ENCODE measurements at regions not wholly inside any gene's neighbourhood (a gene's known extent, or its start where the extent isn't known, plus 50 kb on each side); places are given as distances from the start of the nearest gene placed in this dataset.
"Not testable (repeated sequence)": the region's sequence is repeated elsewhere in the genome, so short reads cannot be mapped to it uniquely, and the experiment has no call there.

GRCh38 chr9:62815436-62815835 is 1625.6 kb downstream of the SPATA31A7 start:
- not testable (repeated sequence) for H3K36me3 ChIP-seq; H3K9me3 ChIP-seq (replicated peaks in 1 of 11); H3K4me2 ChIP-seq; H4K20me1 ChIP-seq; H3K27ac ChIP-seq; H3K4me1 ChIP-seq; H3K9ac ChIP-seq; H3K27me3 ChIP-seq; H3K4me3 ChIP-seq

- H3K4me3 ChIP-seq; H4K20me1 ChIP-seq; H3K4me2 ChIP-seq; H3K9ac ChIP-seq; H3K36me3 ChIP-seq; H3K9me3 ChIP-seq (replicated peaks in 1 of 11); H3K27me3 ChIP-seq; H3K27ac ChIP-seq; H3K4me1 ChIP-seq: not testable (repeated sequence)
Measured at GRCh38 chr9:62816331-62816730, 1626.5 kb downstream of the SPATA31A7 start.

- not testable (repeated sequence) for H3K27me3 ChIP-seq, H3K4me3 ChIP-seq, H3K9ac ChIP-seq
Measured at GRCh38 chr9:62817214-62817613, 1627.4 kb downstream of the SPATA31A7 start.

GRCh38 chr9:62822185-62822584 is 1632.3 kb downstream of the SPATA31A7 start:
- H4K20me1 ChIP-seq, H3K4me3 ChIP-seq, H3K36me3 ChIP-seq, H3K9ac ChIP-seq, H3K4me2 ChIP-seq, H3K4me1 ChIP-seq, H3K27me3 ChIP-seq, H3K27ac ChIP-seq: not testable (repeated sequence)
- H3K9me3 ChIP-seq (replicated peaks in 1 of 11): peaks cover 4 to 12% (median 8%) of the 10 kb centered on the region in 11 experiments; a peak in 14 of 22 replicates

More at GRCh38 chr9:62817214-62817613, 1627.4 kb downstream of the SPATA31A7 start:
- not testable (repeated sequence) for H3K4me2 ChIP-seq; H3K9me3 ChIP-seq (replicated peaks in 1 of 11); H3K27ac ChIP-seq; H4K20me1 ChIP-seq; H3K4me1 ChIP-seq; H3K36me3 ChIP-seq

DNA sequence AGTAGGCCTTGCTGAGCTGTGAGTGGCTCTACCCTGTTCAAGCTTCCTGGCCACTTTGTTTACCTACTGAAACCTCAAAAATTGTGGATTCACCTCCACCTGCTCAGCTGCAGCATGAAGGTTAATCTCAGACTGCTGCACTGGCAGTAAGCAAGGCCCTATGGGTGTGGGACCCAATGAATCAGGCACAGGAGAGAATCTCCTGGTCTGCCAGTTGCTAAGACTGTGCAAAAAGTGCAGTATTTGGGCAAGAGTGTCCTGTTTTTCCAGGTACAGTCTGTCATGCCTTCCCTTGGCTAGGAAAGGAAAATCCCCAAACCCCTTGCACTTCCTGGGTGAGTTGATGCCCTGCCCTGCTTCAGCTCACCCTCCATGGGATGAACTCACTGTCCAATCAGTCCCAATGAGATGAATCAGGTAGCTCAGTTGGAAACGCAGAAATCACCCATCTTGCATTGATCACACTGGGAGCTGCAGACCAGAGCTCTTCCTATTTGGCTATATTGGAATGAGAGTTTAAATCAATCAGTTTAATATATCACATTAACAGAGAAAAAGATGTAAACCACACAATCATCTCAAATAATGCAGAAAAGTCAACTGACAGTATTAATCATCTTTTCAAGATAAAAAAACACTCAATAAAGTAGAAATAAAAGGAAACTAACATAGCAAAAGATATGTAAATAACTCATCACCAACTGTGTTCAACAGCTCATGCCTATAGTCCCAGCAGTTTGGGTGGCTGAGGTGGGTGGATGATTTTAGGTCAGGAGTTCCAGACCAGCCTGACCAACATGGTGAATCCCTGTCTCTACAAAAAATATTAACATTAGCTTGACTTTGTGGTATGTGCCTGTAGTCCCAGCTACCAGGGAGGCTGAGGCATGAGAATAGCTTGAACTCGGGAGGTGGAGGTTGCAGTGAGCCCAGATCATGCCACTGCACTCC is 1638.4 kb downstream of the SPATA31A7 start:
- H3K36me3 ChIP-seq, H4K20me1 ChIP-seq, H3K27ac ChIP-seq, H3K9ac ChIP-seq, H3K4me1 ChIP-seq, H3K27me3 ChIP-seq, H3K4me2 ChIP-seq, H3K4me3 ChIP-seq: not testable (repeated sequence)
- H3K9me3 ChIP-seq (replicated peaks in 1 of 11): peaks cover 0 to 16% (median 9%) of the 10 kb centered on the region in 11 experiments; a peak in 16 of 22 replicates

DNA sequence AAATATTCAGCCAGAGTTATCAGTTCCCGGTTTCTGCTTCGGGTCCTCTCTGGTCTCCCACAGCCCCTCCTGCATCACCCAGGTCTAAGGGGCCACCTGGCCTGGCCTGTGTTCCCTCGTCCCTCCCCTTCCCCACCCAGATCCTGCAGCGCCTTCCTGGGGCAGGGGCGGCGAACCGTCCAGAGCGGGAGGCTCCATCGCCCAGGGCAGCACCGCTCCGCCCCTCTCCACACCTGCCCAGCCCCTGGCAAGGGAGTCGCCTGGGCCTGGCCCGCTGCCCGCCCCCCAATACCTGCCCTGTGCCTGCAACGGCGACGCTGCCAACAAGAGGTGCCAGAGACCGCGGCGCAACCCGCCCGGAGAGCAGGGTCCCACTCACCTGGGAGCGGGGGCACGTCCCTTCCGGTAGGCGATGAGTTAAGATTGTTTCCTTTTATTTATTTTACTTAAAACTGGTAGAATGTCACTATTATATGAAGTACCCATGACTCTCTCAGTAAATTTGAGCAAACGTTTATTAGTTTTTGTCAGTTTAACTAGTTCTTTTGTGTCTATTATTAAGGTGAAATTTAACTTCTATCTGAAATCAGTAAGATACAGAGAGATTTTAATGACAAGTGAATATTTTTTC is 1641.1 kb downstream of the SPATA31A7 start:
- H3K4me1 ChIP-seq, H3K27me3 ChIP-seq, H3K4me2 ChIP-seq: not testable (repeated sequence)

DNA sequence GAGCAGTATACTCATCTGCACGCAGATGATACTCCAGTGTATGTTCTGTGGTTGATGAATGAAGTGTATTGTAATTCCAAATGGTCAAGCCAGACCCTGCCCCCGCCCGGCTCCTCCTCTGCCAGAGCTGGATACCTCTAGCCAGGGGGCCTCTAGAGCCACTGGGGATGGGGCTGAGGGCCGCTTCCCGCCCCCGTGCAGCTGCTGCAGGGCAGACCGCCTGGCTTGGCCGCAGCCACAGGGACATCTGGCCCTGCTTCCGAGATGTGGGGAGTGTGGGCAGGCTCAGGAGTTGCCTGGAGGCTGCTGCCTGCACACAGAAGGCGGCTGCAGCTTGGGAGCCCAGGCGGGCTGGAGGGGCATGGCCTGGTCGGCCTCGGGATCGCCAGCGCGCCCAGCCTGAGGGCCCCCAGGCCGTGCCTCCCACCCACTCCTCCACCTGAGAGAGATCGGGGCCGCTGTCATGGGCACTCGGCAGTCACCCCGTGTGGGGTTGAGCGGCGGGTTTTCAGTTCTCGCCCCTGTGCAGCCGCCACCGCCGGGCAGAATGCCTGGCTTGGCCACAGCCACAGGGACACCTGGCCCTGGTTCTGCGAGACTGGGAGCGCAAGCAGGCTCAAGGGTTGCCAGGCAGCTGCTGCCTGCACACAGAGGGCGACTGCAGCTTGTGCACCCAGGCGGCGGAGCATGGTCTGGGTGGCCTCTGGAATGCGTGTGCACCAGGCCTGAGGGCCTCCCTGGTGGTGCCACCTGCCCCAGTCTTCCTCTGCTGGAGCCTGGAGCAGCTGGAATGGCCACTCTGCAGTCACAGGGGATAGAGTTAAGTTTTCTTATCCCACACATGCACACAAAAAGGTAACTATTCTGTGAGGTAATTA is 1643.7 kb downstream of the SPATA31A7 start:
- H3K27ac ChIP-seq: not testable (repeated sequence)

More for the DNA sequence above, 1641.1 kb downstream of the SPATA31A7 start:
- H3K9ac ChIP-seq, H3K4me3 ChIP-seq, H3K36me3 ChIP-seq, H3K27ac ChIP-seq, H4K20me1 ChIP-seq: not testable (repeated sequence)
- peaks cover 0 to 18% (median 9%) of the 10 kb centered on the region in 11 experiments; a peak in 18 of 22 replicates for H3K9me3 ChIP-seq (replicated peaks in 1 of 11)

GRCh38 chr9:62837254-62837911 is 1647.5 kb downstream of the SPATA31A7 start:
- Histone ChIP-seq H3K27ac (peak overlapping the region in 9 of 11 experiments; percentile 50 to 74 (median 66); a peak in 17 of 22 replicates), H3K4me2 (peak overlapping the region; percentile 72 to 93 (median 85); a peak in 21 of 22 replicates), H3K4me3 (peak overlapping the region; percentile 49 to 72 (median 62)), H3K9me3 (replicated peaks in 1 of 11) (peaks cover 0 to 14% (median 6%) of the 10 kb centered on the region in 11 experiments; a peak in 14 of 22 replicates), H3K4me1 (peaks cover 0 to 10% (median 4%) of the 10 kb centered on the region in 10 experiments; a peak in 10 of 20 replicates), H3K9ac (peak overlapping the region in 10 of 11 experiments; percentile 56 to 72 (median 67); a peak in 19 of 22 replicates)
- H3K36me3 ChIP-seq, H4K20me1 ChIP-seq, H3K27me3 ChIP-seq: not testable (repeated sequence)

More for the DNA sequence above, 1643.7 kb downstream of the SPATA31A7 start:
- H4K20me1 ChIP-seq, H3K36me3 ChIP-seq, H3K4me3 ChIP-seq, H3K4me2 ChIP-seq, H3K27me3 ChIP-seq, H3K9ac ChIP-seq, H3K4me1 ChIP-seq: not testable (repeated sequence)
- H3K9me3 ChIP-seq (replicated peaks in 1 of 11): peaks cover 0 to 12% (median 4%) of the 10 kb centered on the region in 11 experiments; a peak in 7 of 22 replicates

DNA sequence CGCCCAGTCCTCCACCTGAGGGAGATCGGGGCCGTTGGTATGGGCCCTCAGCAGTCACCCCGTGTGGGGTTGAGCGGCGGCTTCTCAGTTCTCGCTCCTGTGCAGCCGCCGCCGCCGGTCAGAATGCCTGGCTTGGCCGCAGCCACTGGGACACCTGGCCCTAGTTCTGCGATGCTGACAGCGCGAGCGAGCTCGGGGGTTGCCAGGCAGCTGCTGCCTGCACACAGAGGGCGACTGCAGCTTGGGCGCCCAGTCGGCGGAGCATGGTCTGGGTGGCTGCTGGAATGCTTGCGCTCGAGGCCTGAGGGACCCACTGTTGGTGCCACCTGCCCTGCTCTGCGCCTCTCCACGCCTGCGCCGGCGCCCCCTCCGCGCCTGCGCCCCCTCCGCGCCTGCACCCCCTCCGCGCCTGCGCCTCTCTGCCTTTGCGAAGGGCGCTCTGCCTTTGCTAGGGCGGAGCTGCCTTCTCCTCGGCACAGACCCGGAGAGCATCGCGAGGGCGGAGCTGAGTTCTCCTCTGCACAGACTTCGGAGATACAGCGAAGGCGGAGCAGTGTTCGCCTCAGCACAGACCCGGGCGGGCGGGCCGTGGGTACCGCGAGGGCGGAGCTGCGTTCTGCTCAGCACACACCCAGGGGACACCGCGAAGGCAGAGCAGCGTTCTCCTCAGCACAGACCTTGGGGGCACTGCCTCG is 1648.3 kb downstream of the SPATA31A7 start:
- Histone ChIP-seq H3K9ac (peak overlapping the region; percentile 25 to 72 (median 65); a peak in 20 of 22 replicates), H3K27ac (peak overlapping the region in 7 of 11 experiments; percentile 40 to 69 (median 63); a peak in 12 of 22 replicates), H3K4me1 (peaks cover 0 to 10% (median 4%) of the 10 kb centered on the region in 10 experiments; a peak in 10 of 20 replicates), H3K9me3 (replicated peaks in 1 of 11) (peaks cover 4 to 21% (median 14%) of the 10 kb centered on the region in 11 experiments; a peak in 21 of 22 replicates), H3K4me3 (peak overlapping the region; percentile 49 to 72 (median 62)), H3K4me2 (peak overlapping the region; percentile 72 to 93 (median 85))
- not testable (repeated sequence) for H3K36me3 ChIP-seq, H3K27me3 ChIP-seq, H4K20me1 ChIP-seq

- not testable (repeated sequence) for H3K36me3 ChIP-seq
Measured at GRCh38 chr9:62839168-62839567, 1649.3 kb downstream of the SPATA31A7 start.

GRCh38 chr9:62843145-62843544 is 1653.3 kb downstream of the SPATA31A7 start:
- not testable (repeated sequence) for H3K27me3 ChIP-seq

More at GRCh38 chr9:62839168-62839567, 1649.3 kb downstream of the SPATA31A7 start:
- H4K20me1 ChIP-seq, H3K4me3 ChIP-seq, H3K27me3 ChIP-seq, H3K9ac ChIP-seq, H3K4me2 ChIP-seq, H3K27ac ChIP-seq: not testable (repeated sequence)
- Histone ChIP-seq H3K9me3 (replicated peaks in 1 of 11) (peaks cover 6 to 21% (median 16%) of the 10 kb centered on the region in 11 experiments; a peak in 21 of 22 replicates), H3K4me1 (peaks cover 0 to 10% (median 4%) of the 10 kb centered on the region in 10 experiments; a peak in 10 of 20 replicates)

More at GRCh38 chr9:62843145-62843544, 1653.3 kb downstream of the SPATA31A7 start:
- not testable (repeated sequence) for H3K9ac ChIP-seq, H3K4me2 ChIP-seq, H3K27ac ChIP-seq, H3K4me1 ChIP-seq, H3K36me3 ChIP-seq, H3K4me3 ChIP-seq, H4K20me1 ChIP-seq
- H3K9me3 ChIP-seq (replicated peaks in 1 of 11): peaks cover 6 to 17% (median 16%) of the 10 kb centered on the region in 11 experiments; a peak in 21 of 22 replicates
